Small intestine (tissue), 7 donors: ENCODE measurements at regions not wholly inside any gene's neighbourhood (a gene's known extent, or its start where the extent isn't known, plus 50 kb on each side); places are given as distances from the start of the nearest gene placed in this dataset.
A peak's percentile ranks its signal among the peaks of the same experiment; 100 is the strongest.

ENCODE experiments used
- DNase-seq, 2 donors: peaks; one replicate each; pipeline versions ENCODE4 v3.0.0 to v3.0.0-alpha.2; 2013
- FAIRE-seq: peaks from 2 replicates; lab custom pipeline; 2012; peaks lifted over from hg19 to GRCh38; lab: Jason Lieb, UNC
- H3K27ac ChIP-seq, 3 donors: one replicate each; pipeline ENCODE4 v1.5.1; 2013; ENCODE audit warnings: low read length in 2 of 3, mild to moderate bottlenecking in 2 of 3, control low read depth in 1 of 3, inconsistent platforms in 1 of 3, low read depth in 1 of 3, moderate library complexity in 1 of 3
- H3K27me3 ChIP-seq, 3 donors: one replicate each; pipeline ENCODE4 v1.6.1; 2013; ENCODE audit warnings: low read length in 3 of 3, inconsistent platforms in 1 of 3; ENCODE audit not compliant: control insufficient read depth in 3 of 3, insufficient read depth in 3 of 3
- H3K36me3 ChIP-seq, 3 donors: one replicate each; pipeline ENCODE4 v1.6.1; 2013; ENCODE audit warnings: low read length in 3 of 3, inconsistent platforms in 1 of 3, low read depth in 1 of 3, mild to moderate bottlenecking in 1 of 3, moderate library complexity in 1 of 3; ENCODE audit not compliant: control insufficient read depth in 3 of 3, insufficient read depth in 2 of 3
- H3K4me1 ChIP-seq, 3 donors: one replicate each; pipeline ENCODE4 v1.6.1; 2013; ENCODE audit warnings: low read length in 2 of 3, inconsistent platforms in 1 of 3, low read depth in 1 of 3, mild to moderate bottlenecking in 1 of 3, moderate library complexity in 1 of 3; ENCODE audit not compliant: control insufficient read depth in 3 of 3, insufficient read depth in 2 of 3
- H3K4me3 ChIP-seq, 3 donors: one replicate each; pipeline ENCODE4 v1.5.1; 2013; ENCODE audit warnings: low read length in 3 of 3, control low read depth in 1 of 3, inconsistent platforms in 1 of 3, low read depth in 1 of 3, mild to moderate bottlenecking in 1 of 3, moderate library complexity in 1 of 3
- H3K9me3 ChIP-seq, 2 donors: one replicate each; pipeline ENCODE4 v1.6.1; 2013; ENCODE audit warnings: low read depth in 1 of 2, low read length in 1 of 2; ENCODE audit not compliant: control insufficient read depth in 2 of 2, insufficient read depth in 1 of 2
- WGBS, 3 donors: extraction: QIAGEN DNeasy Blood & Tissue Kit; methylation state at CpG; one replicate each; pipeline ENCODE4 v1.1.7; 2013; 5-methylcytosine and 5-hydroxymethylcytosine counted together
- donor health status: healthy with polysubstance abuse.
- donor health status: control.
- donor health status: control.
- donor health status: Bipolar disorder and iron deficiency.
- donor health status: healthy.

- WGBS, 3 donors, result 17 to 38% (median 18%) methylated on average over 5 of the region's 5 CpGs
- no peak overlapping the region for H3K4me3 ChIP-seq
- peaks cover 0 to 14% (median 0%) of the 10 kb centered on the region in 3 donors for H3K4me1 ChIP-seq
- H3K27ac ChIP-seq, result no peak overlapping the region
- H3K9me3 ChIP-seq, result peaks cover 0 to 7% of the 10 kb centered on the region in 2 donors
- FAIRE-seq (no peak), DNase-seq (peak; percentile 21 to 83)
- no peaks in the 10 kb centered on the region for H3K36me3 ChIP-seq
- H3K27me3 ChIP-seq, result no peaks in the 10 kb centered on the region
Observed at GRCh38 chr12:25388183-25388582, 137.5 kb upstream of the KRAS start.

DNA sequence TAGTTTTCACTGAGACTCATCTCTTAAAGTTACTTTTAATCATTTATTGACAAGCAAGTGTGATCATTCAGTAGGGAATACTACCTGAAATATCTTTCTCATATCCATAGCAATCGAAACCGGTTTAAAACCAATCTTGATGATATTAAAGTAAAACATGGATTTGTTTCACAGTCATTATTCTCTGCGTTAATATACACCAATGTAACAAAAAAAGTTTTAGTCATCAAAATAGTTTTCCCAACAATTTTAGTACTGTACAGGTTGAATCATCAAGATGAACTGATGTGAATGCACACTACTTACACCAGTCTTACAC lies 137.0 kb upstream of the KRAS start:
- Histone ChIP-seq H3K4me1 (peaks cover 0 to 14% (median 0%) of the 10 kb centered on the region in 3 donors), H3K36me3 (no peaks in the 10 kb centered on the region), H3K27ac (no peak overlapping the region), H3K27me3 (no peaks in the 10 kb centered on the region), H3K9me3 (peaks cover 0 to 8% of the 10 kb centered on the region in 2 donors), H3K4me3 (no peak overlapping the region)
- DNase-seq (no peak), FAIRE-seq (no peak)
- 67 to 80% (median 78%) methylated on average over 3 of the region's 3 CpGs for WGBS, 3 donors

- peak overlapping the region in 2 of 3 donors; percentile 66 to 77 for H3K4me3 ChIP-seq
- DNase-seq (peak; percentile 90 to 93), FAIRE-seq (no peak)
- H3K27ac ChIP-seq, result peak overlapping the region; percentile 21 to 100 (median 87)
- H3K27me3 ChIP-seq, result no peaks in the 10 kb centered on the region
- no peaks in the 10 kb centered on the region for H3K36me3 ChIP-seq
- peaks cover 0 to 8% of the 10 kb centered on the region in 2 donors for H3K9me3 ChIP-seq
- peaks cover 0 to 14% (median 0%) of the 10 kb centered on the region in 3 donors for H3K4me1 ChIP-seq
- WGBS, 3 donors, result 4 to 6% (median 4%) methylated on average over 22 of the region's 22 CpGs
Observed at GRCh38 chr12:25386831-25387731, 136.4 kb upstream of the KRAS start.

DNA sequence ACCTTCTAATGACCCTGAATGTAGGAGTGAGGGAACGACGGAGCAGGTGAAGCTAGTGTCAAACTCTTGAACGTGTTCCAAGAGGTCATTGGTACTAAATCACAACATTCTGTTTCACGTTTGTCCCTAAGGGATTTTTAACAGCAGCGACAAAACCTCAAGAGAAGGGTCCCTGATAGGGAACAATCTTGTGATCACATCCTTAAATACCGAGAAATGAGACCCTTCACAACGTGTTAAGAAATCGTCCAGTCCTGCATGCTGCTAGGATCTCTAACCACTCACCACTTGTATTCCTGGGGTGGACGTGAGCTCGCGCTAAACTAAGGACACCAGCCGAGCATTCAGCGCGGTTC lies 134.1 kb upstream of the KRAS start:
- Histone ChIP-seq H3K36me3 (no peaks in the 10 kb centered on the region), H3K4me3 (peak overlapping the region in 2 of 3 donors; percentile 66 to 77), H3K9me3 (peaks cover 0 to 8% of the 10 kb centered on the region in 2 donors), H3K4me1 (peaks cover 0 to 14% (median 0%) of the 10 kb centered on the region in 3 donors), H3K27ac (peak overlapping the region; percentile 98 to 100 (median 100)), H3K27me3 (no peaks in the 10 kb centered on the region)
- DNase-seq (no peak), FAIRE-seq (no peak)
- WGBS, 3 donors, result 2 to 27% (median 18%) methylated on average over 14 of the region's 14 CpGs

GRCh38 chr12:25384038-25384892 lies 133.5 kb upstream of the KRAS start:
- Histone ChIP-seq H3K36me3 (no peaks in the 10 kb centered on the region), H3K9me3 (peaks cover 0 to 8% of the 10 kb centered on the region in 2 donors), H3K27ac (peak overlapping the region; percentile 22 to 100 (median 100)), H3K27me3 (no peaks in the 10 kb centered on the region), H3K4me3 (peak overlapping the region in 1 of 3 donors; percentile 77), H3K4me1 (peaks cover 0 to 14% (median 0%) of the 10 kb centered on the region in 3 donors)
- 23 to 69% (median 40%) methylated on average over 18 of the region's 18 CpGs for WGBS, 3 donors
- DNase-seq, result peak; percentile 82 to 85
- no peak for FAIRE-seq

DNA sequence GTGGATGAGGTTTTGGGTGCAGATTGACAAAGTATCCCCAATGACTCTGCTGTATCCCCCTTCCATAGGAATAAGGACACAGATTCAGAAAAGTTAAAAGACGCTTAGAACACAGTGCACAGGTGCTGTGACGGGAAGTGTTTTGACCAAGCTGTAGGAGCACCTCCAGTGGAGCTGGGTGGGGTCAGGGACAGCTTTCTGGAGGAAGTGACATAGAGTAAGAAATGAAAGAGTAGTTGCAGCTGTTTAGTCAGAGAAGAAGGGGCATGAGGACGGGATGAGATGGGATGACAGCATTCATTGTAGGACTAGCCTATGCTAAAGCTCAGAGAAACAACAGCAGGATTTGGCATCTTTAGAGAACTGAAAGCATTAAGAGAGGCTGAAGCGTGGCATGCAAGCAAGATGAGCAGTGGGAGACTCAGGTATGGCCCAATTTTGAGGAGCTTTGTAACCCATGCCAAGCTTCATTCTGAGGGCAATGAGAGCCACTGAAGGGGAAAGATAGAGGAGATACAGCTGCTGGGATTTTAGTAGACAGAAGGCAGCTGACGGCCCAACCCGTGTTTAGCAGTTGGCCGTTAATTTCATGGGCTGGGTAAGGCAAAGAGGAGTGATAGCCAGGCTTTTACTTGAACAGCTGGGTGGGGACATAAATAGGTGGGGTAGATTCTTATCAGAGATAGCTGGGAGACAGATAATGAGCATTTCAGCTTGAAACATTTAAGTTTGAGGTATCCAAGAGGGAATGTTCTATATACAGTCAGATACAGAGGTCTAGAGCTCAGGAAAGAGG lies 131.8 kb upstream of the KRAS start:
- peak overlapping the region in 1 of 3 donors; percentile 21 for H3K27ac ChIP-seq
- H3K36me3 ChIP-seq, result no peaks in the 10 kb centered on the region
- FAIRE-seq (no peak), DNase-seq (peak in 1 of 2 donors; percentile 14)
- WGBS, 3 donors, result 58 to 69% (median 62%) methylated on average over 7 of the region's 7 CpGs
- H3K27me3 ChIP-seq, result no peaks in the 10 kb centered on the region
- H3K4me1 ChIP-seq, result peaks cover 0 to 14% (median 0%) of the 10 kb centered on the region in 3 donors
- peaks cover 0 to 8% of the 10 kb centered on the region in 2 donors for H3K9me3 ChIP-seq
- H3K4me3 ChIP-seq, result no peak overlapping the region

- Histone ChIP-seq H3K9me3 (no peaks in the 10 kb centered on the region), H3K4me1 (no peaks in the 10 kb centered on the region), H3K36me3 (no peaks in the 10 kb centered on the region), H3K4me3 (no peak overlapping the region), H3K27ac (peak overlapping the region in 1 of 3 donors; percentile 38), H3K27me3 (no peaks in the 10 kb centered on the region)
- WGBS, 3 donors, result 54 to 73% (median 55%) methylated on average over 5 of the region's 5 CpGs
- DNase-seq (no peak), FAIRE-seq (no peak)
Observed at GRCh38 chr12:25377469-25378177, 126.9 kb upstream of the KRAS start.
